ENCODE measurements at regions not wholly inside any gene's neighbourhood (a gene's known extent, or its start where the extent isn't known, plus 50 kb on each side); places are given as distances from the start of the nearest gene placed in this dataset.

DNA sequence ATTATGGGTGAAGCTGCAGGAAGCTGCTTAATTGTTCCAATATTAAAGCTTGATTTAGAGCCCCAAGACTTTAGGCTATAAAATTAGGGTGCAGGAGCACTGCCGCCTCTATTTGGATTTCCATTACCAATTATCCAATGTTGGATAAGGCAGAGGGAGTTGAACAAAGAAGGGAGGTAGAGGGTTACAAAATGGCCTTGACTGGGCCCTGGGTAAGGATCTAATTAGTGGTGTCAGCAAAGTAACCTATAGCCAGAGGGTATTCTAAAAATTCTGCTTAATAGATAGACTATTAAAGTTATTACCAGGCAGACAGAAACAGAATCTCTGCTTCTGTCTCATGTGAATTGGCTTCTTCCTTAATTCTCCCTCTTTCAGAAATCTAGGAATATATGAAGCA, 50.3 kb upstream of the DPPA4 start:
- TF ChIP-seq, protein P1, sequence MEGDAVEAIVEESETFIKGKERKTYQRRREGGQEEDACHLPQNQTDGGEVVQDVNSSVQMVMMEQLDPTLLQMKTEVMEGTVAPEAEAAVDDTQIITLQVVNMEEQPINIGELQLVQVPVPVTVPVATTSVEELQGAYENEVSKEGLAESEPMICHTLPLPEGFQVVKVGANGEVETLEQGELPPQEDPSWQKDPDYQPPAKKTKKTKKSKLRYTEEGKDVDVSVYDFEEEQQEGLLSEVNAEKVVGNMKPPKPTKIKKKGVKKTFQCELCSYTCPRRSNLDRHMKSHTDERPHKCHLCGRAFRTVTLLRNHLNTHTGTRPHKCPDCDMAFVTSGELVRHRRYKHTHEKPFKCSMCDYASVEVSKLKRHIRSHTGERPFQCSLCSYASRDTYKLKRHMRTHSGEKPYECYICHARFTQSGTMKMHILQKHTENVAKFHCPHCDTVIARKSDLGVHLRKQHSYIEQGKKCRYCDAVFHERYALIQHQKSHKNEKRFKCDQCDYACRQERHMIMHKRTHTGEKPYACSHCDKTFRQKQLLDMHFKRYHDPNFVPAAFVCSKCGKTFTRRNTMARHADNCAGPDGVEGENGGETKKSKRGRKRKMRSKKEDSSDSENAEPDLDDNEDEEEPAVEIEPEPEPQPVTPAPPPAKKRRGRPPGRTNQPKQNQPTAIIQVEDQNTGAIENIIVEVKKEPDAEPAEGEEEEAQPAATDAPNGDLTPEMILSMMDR (conservative IDR thresholded peaks at IDR 0.05; ENCODE audit: low read length): no peak
- no peak for TF ChIP-seq EZH2phosphoT487 (IDR thresholded peaks at IDR 0.05; ENCODE audit: borderline replicate concordance, low read depth, low read length)
